HG03064 (cell line): ENCODE measurements at regions not wholly inside any gene's neighbourhood (a gene's known extent, or its start where the extent isn't known, plus 50 kb on each side); places are given as distances from the start of the nearest gene placed in this dataset.

Experiments
- ATAC-seq: cut with Tn5 transposase; IDR thresholded peaks from one replicate; pipeline ENCODE4 v1.9.1; 2021; ENCODE audit warnings: low read depth; ENCODE audit not compliant: unreplicated experiment

GRCh38 chr22:49326558-49326957, 501.1 kb downstream of the BRD1 start:
- ATAC-seq = no peak

- no peak for ATAC-seq
Measured at GRCh38 chr22:49325531-49326395, 501.9 kb downstream of the BRD1 start.

GRCh38 chr22:49324527-49325491, 502.9 kb downstream of the BRD1 start:
- no peak for ATAC-seq

GRCh38 chr22:49323751-49324415, 503.8 kb downstream of the BRD1 start:
- ATAC-seq = no peak

GRCh38 chr22:49322861-49323622, 504.6 kb downstream of the BRD1 start:
- no peak for ATAC-seq

- no peak for ATAC-seq
Measured at GRCh38 chr22:49322231-49322630, 505.4 kb downstream of the BRD1 start.

- no peak for ATAC-seq
Measured at GRCh38 chr22:49321477-49322055, 506.1 kb downstream of the BRD1 start.

- no peak for ATAC-seq
Measured at GRCh38 chr22:49320714-49321476, 506.8 kb downstream of the BRD1 start.

- ATAC-seq = no peak
Measured at GRCh38 chr22:49317369-49317768, 510.3 kb downstream of the BRD1 start.

GRCh38 chr22:49312601-49313000, 515.1 kb downstream of the BRD1 start:
- ATAC-seq = no peak

GRCh38 chr22:49310354-49310753, 517.3 kb downstream of the BRD1 start:
- ATAC-seq = no peak

GRCh38 chr22:49308300-49308699, 519.4 kb downstream of the BRD1 start:
- no peak for ATAC-seq

- ATAC-seq = no peak
Measured at GRCh38 chr22:49307870-49308269, 519.8 kb downstream of the BRD1 start.

GRCh38 chr22:49307481-49307830, 520.2 kb downstream of the BRD1 start:
- ATAC-seq = no peak

GRCh38 chr22:49306632-49307480, 520.8 kb downstream of the BRD1 start:
- no peak for ATAC-seq

GRCh38 chr22:49305966-49306631, 521.6 kb downstream of the BRD1 start:
- ATAC-seq = no peak

GRCh38 chr22:49305214-49305965, 522.3 kb downstream of the BRD1 start:
- ATAC-seq = no peak
